Keratinocyte (primary cell): ENCODE measurements at regions not wholly inside any gene's neighbourhood (a gene's known extent, or its start where the extent isn't known, plus 50 kb on each side); places are given as distances from the start of the nearest gene placed in this dataset.

Source experiments
- DNase-seq: peaks from one replicate; pipeline ENCODE4 v3.0.0-alpha.2; 2011; ENCODE audit warnings: low read depth, missing footprints, low spot score
- FAIRE-seq: peaks from 2 replicates; lab custom pipeline; 2011; peaks lifted over from hg19 to GRCh38; lab: Jason Lieb, UNC
- H2AFZ ChIP-seq: 2 replicates; pipeline ENCODE4 v1.6.0; 2012; ENCODE audit warnings: low read length, control low read depth, inconsistent platforms; ENCODE audit not compliant: control insufficient read depth
- H3K27ac ChIP-seq: 2 replicates; pipeline ENCODE4 v1.5.1; 2011; ENCODE audit warnings: low read length; ENCODE audit not compliant: control insufficient read depth, insufficient read depth
- H3K27me3 ChIP-seq: 3 replicates; pipeline ENCODE4 v1.6.0; 2011; ENCODE audit warnings: low read length; ENCODE audit not compliant: control insufficient read depth, insufficient read depth; ENCODE audit errors: extremely low read depth
- H3K36me3 ChIP-seq, 2 experiments: 2 replicates in 1 of 2; 3 replicates in 1 of 2; pipeline ENCODE4 v1.5.1; 2011; ENCODE audit warnings: low read length in 2 of 2, mild to moderate bottlenecking in 1 of 2; ENCODE audit not compliant: control insufficient read depth in 2 of 2, insufficient read depth in 2 of 2; ENCODE audit errors: extremely low read depth in 1 of 2
- H3K4me1 ChIP-seq: 3 replicates; pipeline ENCODE4 v1.5.1; 2011; ENCODE audit warnings: low read length; ENCODE audit not compliant: control insufficient read depth, insufficient read depth; ENCODE audit errors: extremely low read depth
- H3K4me2 ChIP-seq: 3 replicates; pipeline ENCODE4 v1.6.0; 2011; ENCODE audit warnings: low read depth, low read length; ENCODE audit not compliant: control insufficient read depth, insufficient read depth; ENCODE audit errors: extremely low read depth
- H3K4me3 ChIP-seq, 3 experiments: fragments of 200-600 bp in 1 of 3; sonication (generic) in 1 of 3; 2 replicates in 2 of 3; 3 replicates in 1 of 3; pipeline ENCODE4 v1.5.1; 2011 to 2016; ENCODE audit warnings: low read length in 3 of 3, mild to moderate bottlenecking in 3 of 3, control low read depth in 2 of 3, inconsistent platforms in 1 of 3, low read depth in 1 of 3, mixed read lengths in 1 of 3, mixed run types in 1 of 3, moderate library complexity in 1 of 3; ENCODE audit not compliant: control insufficient read depth in 2 of 3, insufficient read depth in 2 of 3; ENCODE audit errors: extremely low read depth in 1 of 3
- H3K79me2 ChIP-seq: 2 replicates; pipeline ENCODE4 v1.6.0; 2012; ENCODE audit warnings: low read length; ENCODE audit not compliant: control insufficient read depth, insufficient read depth
- H3K9ac ChIP-seq: 3 replicates; pipeline ENCODE4 v1.6.0; 2011; ENCODE audit warnings: low read length; ENCODE audit not compliant: control insufficient read depth, insufficient read depth; ENCODE audit errors: extremely low read depth
- H3K9me1 ChIP-seq: 3 replicates; pipeline ENCODE4 v1.6.0; 2011; ENCODE audit warnings: low read length; ENCODE audit not compliant: control insufficient read depth, insufficient read depth; ENCODE audit errors: extremely low read depth
- H3K9me3 ChIP-seq: 2 replicates; pipeline ENCODE4 v1.5.1; 2012; ENCODE audit warnings: low read depth, low read length; ENCODE audit not compliant: control insufficient read depth
- H4K20me1 ChIP-seq: 3 replicates; pipeline ENCODE4 v1.6.0; 2011; ENCODE audit warnings: low read length; ENCODE audit not compliant: control insufficient read depth, insufficient read depth; ENCODE audit errors: extremely low read depth
- CTCF ChIP-seq, 3 experiments: IDR thresholded peaks in 1 of 3; conservative IDR thresholded peaks in 1 of 3; optimal IDR thresholded peaks in 1 of 3; 2 replicates in 2 of 3; 3 replicates in 1 of 3; pipeline versions ENCODE3 to v1.5.1; 2011; ENCODE audit warnings: low read length in 3 of 3, mild to moderate bottlenecking in 3 of 3, moderate library complexity in 2 of 3, control low read depth in 1 of 3, inconsistent platforms in 1 of 3; ENCODE audit not compliant: insufficient read depth in 2 of 3; ENCODE audit errors: extremely low read depth in 1 of 3
- EZH2 ChIP-seq: IDR thresholded peaks from one replicate; pipeline ENCODE4 v1.6.1; 2012; ENCODE audit warnings: inconsistent platforms, mild to moderate bottlenecking, low read length, moderate library complexity
- dilution Hi-C: fragments of 300-500 bp; cut with MboI; formaldehyde crosslinking; loops from one replicate; pipeline ENCODE4 v1.7.0; 2020; ENCODE audit warnings: low sequenced_read_pairs; ENCODE audit not compliant: extremely low pct_ligation_motif_present

DNA sequence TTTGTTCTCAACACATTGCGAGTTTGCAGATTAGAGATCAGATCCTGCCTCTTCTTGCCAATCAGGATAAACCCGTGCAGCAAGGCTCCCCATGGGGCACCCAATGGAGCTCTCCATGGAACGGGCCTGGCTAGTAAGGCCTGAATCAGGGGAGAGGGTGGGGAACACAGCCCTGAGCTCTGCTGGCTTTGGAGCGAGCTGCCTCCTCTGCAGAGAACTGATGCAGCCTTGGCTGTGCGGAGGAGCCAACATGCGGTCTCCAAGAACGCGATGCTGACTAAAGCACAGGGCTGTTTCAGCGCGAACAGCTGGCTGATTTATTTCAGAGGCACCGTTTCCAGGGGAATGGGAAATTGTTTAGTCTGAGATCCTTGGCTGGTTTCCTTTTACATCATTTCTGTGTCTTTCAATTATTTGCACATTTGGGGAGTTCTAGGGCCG, 139.7 kb downstream of the TSEN15 start:
- no peaks in the 10 kb centered on the region for H3K36me3 ChIP-seq
- no peaks in the 10 kb centered on the region for H3K79me2 ChIP-seq
- H3K4me3 ChIP-seq: no peak overlapping the region
- H3K27ac ChIP-seq: no peak overlapping the region
- no peaks in the 10 kb centered on the region for H3K9me3 ChIP-seq
- TF ChIP-seq CTCF (optimal IDR thresholded peaks at IDR 0.05 in 1 of 3, IDR thresholded peaks at IDR 0.05 in 1 of 3, conservative IDR thresholded peaks at IDR 0.05 in 1 of 3; ENCODE audit: extremely low read depth in 1 of 3, insufficient read depth in 2 of 3, low read length in 3 of 3): no peak
- no peak for TF ChIP-seq EZH2
- FAIRE-seq (no peak), DNase-seq (no peak)
- H4K20me1 ChIP-seq: no peaks in the 10 kb centered on the region
- H3K9me1 ChIP-seq: no peaks in the 10 kb centered on the region
- no peaks in the 10 kb centered on the region for H3K4me1 ChIP-seq
- peaks cover 21% of the 10 kb centered on the region for H3K27me3 ChIP-seq
- H2AFZ ChIP-seq: no peak overlapping the region
- no peak overlapping the region for H3K9ac ChIP-seq
- dilution Hi-C loops: no loop called here
- no peak overlapping the region for H3K4me2 ChIP-seq

- peaks cover 21% of the 10 kb centered on the region for H3K27me3 ChIP-seq
- H3K9ac ChIP-seq: no peak overlapping the region
- H3K9me1 ChIP-seq: no peaks in the 10 kb centered on the region
- no peaks in the 10 kb centered on the region for H3K36me3 ChIP-seq
- dilution Hi-C loops: no loop called here
- no peak overlapping the region for H3K4me2 ChIP-seq
- H4K20me1 ChIP-seq: no peaks in the 10 kb centered on the region
- H3K4me3 ChIP-seq: no peak overlapping the region
- H3K4me1 ChIP-seq: no peaks in the 10 kb centered on the region
- FAIRE-seq (no peak), DNase-seq (no peak)
- no peak overlapping the region for H3K27ac ChIP-seq
- no peaks in the 10 kb centered on the region for H3K79me2 ChIP-seq
- H3K9me3 ChIP-seq: no peaks in the 10 kb centered on the region
- H2AFZ ChIP-seq: no peak overlapping the region
- no peak for TF ChIP-seq CTCF (optimal IDR thresholded peaks at IDR 0.05 in 1 of 3, IDR thresholded peaks at IDR 0.05 in 1 of 3, conservative IDR thresholded peaks at IDR 0.05 in 1 of 3; ENCODE audit: extremely low read depth in 1 of 3, insufficient read depth in 2 of 3, low read length in 3 of 3)
- TF ChIP-seq EZH2: no peak
Observed at GRCh38 chr1:184192796-184193195, 141.3 kb downstream of the TSEN15 start.
